Smooth muscle cell (in vitro differentiated cells): ENCODE measurements at regions not wholly inside any gene's neighbourhood (a gene's known extent, or its start where the extent isn't known, plus 50 kb on each side); places are given as distances from the start of the nearest gene placed in this dataset.

Source experiments
- DNase-seq: peaks from one replicate; lab custom pipeline; 2025; ENCODE audit not compliant: unreplicated experiment; lab: John Stamatoyannopoulos, UW
- H2AFZ ChIP-seq: fragments of 200-600 bp; sonication (generic); 2 replicates; pipeline ENCODE4 v1.6.0; 2016; ENCODE audit warnings: antibody characterized with exemption, low read depth, mild to moderate bottlenecking
- H3F3A ChIP-seq: fragments of 200-600 bp; sonication (generic); 2 replicates; pipeline ENCODE4 v1.6.0; 2017; ENCODE audit warnings: antibody characterized with exemption, low read depth
- H3K27ac ChIP-seq: fragments of 200-600 bp; sonication (generic); 2 replicates; pipeline ENCODE4 v1.5.1; 2016; ENCODE audit warnings: low read depth, mild to moderate bottlenecking
- H3K27me3 ChIP-seq: fragments of 200-600 bp; sonication (generic); 2 replicates; pipeline ENCODE4 v1.6.1; 2016; ENCODE audit warnings: low read depth, mild to moderate bottlenecking
- H3K36me3 ChIP-seq: fragments of 200-600 bp; sonication (generic); 2 replicates; pipeline ENCODE4 v1.5.1; 2016; ENCODE audit warnings: low read depth
- H3K4me1 ChIP-seq: fragments of 200-600 bp; sonication (generic); 2 replicates; pipeline ENCODE4 v1.5.1; 2016; ENCODE audit warnings: low read depth
- H3K4me2 ChIP-seq: fragments of 200-600 bp; sonication (generic); 2 replicates; pipeline ENCODE4 v1.6.0; 2016; ENCODE audit warnings: mild to moderate bottlenecking
- H3K4me3 ChIP-seq: fragments of 200-600 bp; sonication (generic); 2 replicates; pipeline ENCODE4 v1.5.1; 2016; ENCODE audit warnings: mild to moderate bottlenecking
- H3K79me2 ChIP-seq: fragments of 200-600 bp; sonication (generic); 2 replicates; pipeline ENCODE4 v1.6.0; 2016; ENCODE audit warnings: low read depth, mild to moderate bottlenecking
- H3K9ac ChIP-seq: fragments of 200-600 bp; sonication (generic); 2 replicates; pipeline ENCODE4 v1.6.0; 2016; ENCODE audit warnings: low read depth
- H3K9me3 ChIP-seq: fragments of 200-600 bp; sonication (generic); replicated peaks from 2 replicates; pipeline ENCODE4 v1.5.1; 2016; ENCODE audit warnings: low read depth
- H4K20me1 ChIP-seq: fragments of 200-600 bp; sonication (generic); 2 replicates; pipeline ENCODE4 v1.6.0; 2016; ENCODE audit warnings: low read depth
- CTCF ChIP-seq: fragments of 200-600 bp; sonication (generic); IDR thresholded peaks from 2 replicates; pipeline ENCODE4 v1.5.1; 2017; ENCODE audit warnings: borderline replicate concordance, mild to moderate bottlenecking, antibody characterized with exemption; ENCODE audit not compliant: insufficient read depth, poor library complexity, severe bottlenecking
- WGBS: methylation state at CpG from one replicate; pipeline ENCODE4 v1.1.7; 2016; ENCODE audit warnings: low lambda C conversion rate; 5-methylcytosine and 5-hydroxymethylcytosine counted together

GRCh38 chr1:98267423-98267822, 346.6 kb upstream of the DPYD start:
- DNase-seq = no peak
- WGBS = 90% methylated on average over 3 of the region's 3 CpGs
- H3K4me3 ChIP-seq = no peak overlapping the region
- H3K9me3 ChIP-seq = no peaks in the 10 kb centered on the region
- no peaks in the 10 kb centered on the region for H4K20me1 ChIP-seq
- H3K27ac ChIP-seq = no peak overlapping the region
- no peaks in the 10 kb centered on the region for H3F3A ChIP-seq
- H3K9ac ChIP-seq = no peak overlapping the region
- no peaks in the 10 kb centered on the region for H3K36me3 ChIP-seq
- no peak overlapping the region for H2AFZ ChIP-seq
- H3K27me3 ChIP-seq = no peaks in the 10 kb centered on the region
- no peak overlapping the region for H3K4me2 ChIP-seq
- H3K4me1 ChIP-seq = peaks cover 3% of the 10 kb centered on the region
- no peak for TF ChIP-seq CTCF
- H3K79me2 ChIP-seq = no peaks in the 10 kb centered on the region

- no peak for DNase-seq
- no peak overlapping the region for H3K4me2 ChIP-seq
- H3K9me3 ChIP-seq = no peaks in the 10 kb centered on the region
- peaks cover 3% of the 10 kb centered on the region for H3K4me1 ChIP-seq
- H3K27me3 ChIP-seq = no peaks in the 10 kb centered on the region
- 95% methylated on average over 5 of the region's 5 CpGs for WGBS
- H3K36me3 ChIP-seq = no peaks in the 10 kb centered on the region
- no peaks in the 10 kb centered on the region for H4K20me1 ChIP-seq
- H3K27ac ChIP-seq = no peak overlapping the region
- H3K79me2 ChIP-seq = no peaks in the 10 kb centered on the region
- no peak overlapping the region for H3K9ac ChIP-seq
- H3K4me3 ChIP-seq = no peak overlapping the region
- no peak for TF ChIP-seq CTCF
- no peaks in the 10 kb centered on the region for H3F3A ChIP-seq
- no peak overlapping the region for H2AFZ ChIP-seq
These were observed 343.9 kb upstream of the DPYD start for GRCh38 chr1:98264727-98265126.

GRCh38 chr1:98260839-98261238, 340.0 kb upstream of the DPYD start:
- H3K4me2 ChIP-seq = no peak overlapping the region
- no peak overlapping the region for H2AFZ ChIP-seq
- no peak overlapping the region for H3K4me3 ChIP-seq
- DNase-seq = no peak
- H3F3A ChIP-seq = no peaks in the 10 kb centered on the region
- H3K4me1 ChIP-seq = peaks cover 3% of the 10 kb centered on the region
- no peak overlapping the region for H3K27ac ChIP-seq
- H3K27me3 ChIP-seq = no peaks in the 10 kb centered on the region
- no peaks in the 10 kb centered on the region for H3K36me3 ChIP-seq
- H4K20me1 ChIP-seq = no peaks in the 10 kb centered on the region
- no peaks in the 10 kb centered on the region for H3K79me2 ChIP-seq
- H3K9me3 ChIP-seq = no peaks in the 10 kb centered on the region
- TF ChIP-seq CTCF = no peak
- WGBS = 93% methylated on average over 6 of the region's 6 CpGs
- H3K9ac ChIP-seq = no peak overlapping the region

- no peak overlapping the region for H3K4me3 ChIP-seq
- no peaks in the 10 kb centered on the region for H4K20me1 ChIP-seq
- 92% methylated on average over 1 of the region's 1 CpG for WGBS
- no peak for TF ChIP-seq CTCF
- H3K27me3 ChIP-seq = no peaks in the 10 kb centered on the region
- no peak overlapping the region for H3K4me2 ChIP-seq
- no peak overlapping the region for H2AFZ ChIP-seq
- H3K79me2 ChIP-seq = no peaks in the 10 kb centered on the region
- H3K27ac ChIP-seq = no peak overlapping the region
- H3F3A ChIP-seq = no peaks in the 10 kb centered on the region
- H3K9me3 ChIP-seq = no peaks in the 10 kb centered on the region
- no peaks in the 10 kb centered on the region for H3K36me3 ChIP-seq
- DNase-seq = no peak
- H3K4me1 ChIP-seq = peaks cover 3% of the 10 kb centered on the region
- H3K9ac ChIP-seq = no peak overlapping the region
These were observed 339.6 kb upstream of the DPYD start for GRCh38 chr1:98260412-98260811.
